ENCODE measurements at regions not wholly inside any gene's neighbourhood (a gene's known extent, or its start where the extent isn't known, plus 50 kb on each side); places are given as distances from the start of the nearest gene placed in this dataset.

DNA sequence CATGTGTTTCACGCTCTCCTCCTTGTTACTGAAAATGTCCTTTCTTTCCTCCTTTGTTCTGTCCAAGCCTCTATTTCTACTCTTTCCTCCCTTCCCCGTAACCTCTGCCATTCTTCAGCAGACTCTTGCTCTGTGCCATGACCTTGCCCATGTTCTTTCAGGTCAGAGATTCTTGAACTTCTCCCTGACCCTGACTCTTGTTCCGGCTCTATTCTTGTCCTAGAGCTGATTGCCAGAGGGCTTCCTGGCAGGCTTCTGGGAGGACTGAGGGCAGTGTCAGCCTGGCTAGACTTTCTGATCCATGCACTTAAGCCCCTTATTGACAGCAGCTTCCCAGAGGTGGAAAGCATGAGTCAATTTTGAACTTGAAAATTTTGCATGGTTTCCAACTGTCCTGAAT, 174.2 kb downstream of the TMEM161B start:
- no peak overlapping the region for H3K4me3 ChIP-seq (ENCODE audit: low read depth, low read length)
- POLR2A ChIA-PET: no interaction called here
- DNase-seq (ENCODE audit: low read depth, low spot score): no peak
- no peak for TF ChIP-seq CTCF (IDR thresholded peaks at IDR 0.05; ENCODE audit: insufficient read depth, low read length, missing control alignments)
- CTCF ChIA-PET: no interaction called here

GRCh38 chr5:88093765-88094164, 174.9 kb downstream of the TMEM161B start:
- POLR2A ChIA-PET: no interaction called here
- no peak overlapping the region for H3K4me3 ChIP-seq (ENCODE audit: low read depth, low read length)
- TF ChIP-seq CTCF (IDR thresholded peaks at IDR 0.05; ENCODE audit: insufficient read depth, low read length, missing control alignments): no peak
- CTCF ChIA-PET: no interaction called here
- DNase-seq (ENCODE audit: low read depth, low spot score): no peak

DNA sequence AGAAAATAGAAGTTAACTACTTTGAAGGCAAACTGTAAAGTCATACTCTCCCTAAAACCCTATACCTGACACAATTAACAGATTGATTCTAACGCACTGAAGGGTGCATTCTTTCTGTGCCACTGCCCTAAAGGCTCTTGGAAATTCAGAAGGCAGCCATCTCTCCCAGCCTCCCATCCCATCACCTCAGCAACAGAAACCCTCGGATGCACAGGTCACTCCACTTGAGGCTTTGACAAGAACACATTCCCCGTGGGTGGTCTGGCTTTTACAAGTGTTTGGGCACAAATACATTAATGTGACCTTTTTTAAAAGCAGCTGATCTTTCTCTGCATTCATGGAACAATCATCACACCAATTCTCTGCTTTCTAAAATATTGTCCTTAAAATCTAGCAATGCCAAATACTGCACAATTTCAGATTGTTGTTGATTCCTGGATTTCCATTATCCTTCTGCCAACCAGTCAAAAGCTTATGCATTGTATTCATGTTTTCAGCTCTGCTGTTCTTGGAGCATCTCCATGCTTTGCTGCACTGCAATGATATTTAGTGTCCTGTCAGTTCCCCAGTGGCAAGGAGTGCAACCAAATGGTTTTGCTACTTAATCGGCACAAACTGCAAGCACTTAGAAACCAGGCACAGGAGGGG, 175.6 kb downstream of the TMEM161B start:
- POLR2A ChIA-PET: no interaction called here
- H3K4me3 ChIP-seq (ENCODE audit: low read depth, low read length): no peak overlapping the region
- no peak for DNase-seq (ENCODE audit: low read depth, low spot score)
- no peak for TF ChIP-seq CTCF (IDR thresholded peaks at IDR 0.05; ENCODE audit: insufficient read depth, low read length, missing control alignments)
- CTCF ChIA-PET: no interaction called here

GRCh38 chr5:88092358-88092757, 176.3 kb downstream of the TMEM161B start:
- POLR2A ChIA-PET: no interaction called here
- CTCF ChIA-PET: no interaction called here
- DNase-seq (ENCODE audit: low read depth, low spot score): no peak
- H3K4me3 ChIP-seq (ENCODE audit: low read depth, low read length): no peak overlapping the region
- no peak for TF ChIP-seq CTCF (IDR thresholded peaks at IDR 0.05; ENCODE audit: insufficient read depth, low read length, missing control alignments)

DNA sequence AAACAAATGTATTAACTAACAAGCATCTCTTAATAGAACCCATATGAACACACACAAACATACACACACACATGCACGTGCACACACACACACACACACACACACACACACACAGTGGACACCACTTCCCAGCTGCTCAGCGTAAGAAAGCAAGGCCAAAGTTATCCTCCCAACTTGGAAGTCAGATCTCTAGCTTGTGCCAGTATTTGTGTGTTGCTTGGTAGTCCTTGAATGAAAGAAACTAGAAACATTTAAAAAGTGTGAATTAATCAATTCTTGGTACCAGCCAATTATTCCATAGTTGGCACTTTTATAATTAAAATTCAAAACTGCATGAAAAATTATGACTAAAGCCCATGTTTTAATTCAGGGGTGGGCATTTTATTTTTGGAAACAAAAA, 178.1 kb downstream of the TMEM161B start:
- ChIA-PET POLR2A (no interaction called here), CTCF (no interaction called here)
- H3K4me3 ChIP-seq (ENCODE audit: low read depth, low read length): no peak overlapping the region
- DNase-seq (ENCODE audit: low read depth, low spot score): no peak
- TF ChIP-seq CTCF (IDR thresholded peaks at IDR 0.05; ENCODE audit: insufficient read depth, low read length, missing control alignments): no peak

- no peak overlapping the region for H3K4me3 ChIP-seq (ENCODE audit: low read depth, low read length)
- TF ChIP-seq CTCF (IDR thresholded peaks at IDR 0.05; ENCODE audit: insufficient read depth, low read length, missing control alignments): no peak
- ChIA-PET POLR2A (no interaction called here), CTCF (no interaction called here)
- DNase-seq (ENCODE audit: low read depth, low spot score): no peak
Observed at GRCh38 chr5:88089719-88090390, 178.8 kb downstream of the TMEM161B start.
